ENCODE measurements at regions not wholly inside any gene's neighbourhood (a gene's known extent, or its start where the extent isn't known, plus 50 kb on each side); places are given as distances from the start of the nearest gene placed in this dataset.

DNA sequence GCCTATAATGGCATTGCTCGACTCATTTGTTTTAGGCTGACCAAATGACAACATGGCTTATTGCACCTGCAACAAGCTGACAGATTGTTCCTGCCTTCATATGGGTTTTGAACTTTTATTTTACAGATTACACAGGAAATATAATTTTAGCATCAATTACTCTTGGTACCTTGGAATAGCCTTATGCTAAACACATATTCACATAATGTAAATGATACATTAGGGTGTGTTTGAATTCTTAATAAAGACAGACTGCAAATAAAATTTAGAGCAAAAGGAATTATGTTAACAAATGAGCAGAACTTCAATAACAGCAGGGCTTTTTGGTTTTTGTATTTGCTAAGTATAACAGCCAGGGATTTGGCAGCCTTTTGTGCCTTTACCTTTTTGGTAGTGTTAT is 51.9 kb upstream of the TMC3 start:
- no peak overlapping the region for H3K4me3 Mint-ChIP-seq (ENCODE audit: unreplicated experiment)
- DNase-seq (ENCODE audit: low spot score) = no peak
- peaks cover 12% of the 10 kb centered on the region for H3K9me3 Mint-ChIP-seq (ENCODE audit: low read depth)
- TF ChIP-seq, protein P1, sequence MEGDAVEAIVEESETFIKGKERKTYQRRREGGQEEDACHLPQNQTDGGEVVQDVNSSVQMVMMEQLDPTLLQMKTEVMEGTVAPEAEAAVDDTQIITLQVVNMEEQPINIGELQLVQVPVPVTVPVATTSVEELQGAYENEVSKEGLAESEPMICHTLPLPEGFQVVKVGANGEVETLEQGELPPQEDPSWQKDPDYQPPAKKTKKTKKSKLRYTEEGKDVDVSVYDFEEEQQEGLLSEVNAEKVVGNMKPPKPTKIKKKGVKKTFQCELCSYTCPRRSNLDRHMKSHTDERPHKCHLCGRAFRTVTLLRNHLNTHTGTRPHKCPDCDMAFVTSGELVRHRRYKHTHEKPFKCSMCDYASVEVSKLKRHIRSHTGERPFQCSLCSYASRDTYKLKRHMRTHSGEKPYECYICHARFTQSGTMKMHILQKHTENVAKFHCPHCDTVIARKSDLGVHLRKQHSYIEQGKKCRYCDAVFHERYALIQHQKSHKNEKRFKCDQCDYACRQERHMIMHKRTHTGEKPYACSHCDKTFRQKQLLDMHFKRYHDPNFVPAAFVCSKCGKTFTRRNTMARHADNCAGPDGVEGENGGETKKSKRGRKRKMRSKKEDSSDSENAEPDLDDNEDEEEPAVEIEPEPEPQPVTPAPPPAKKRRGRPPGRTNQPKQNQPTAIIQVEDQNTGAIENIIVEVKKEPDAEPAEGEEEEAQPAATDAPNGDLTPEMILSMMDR (IDR thresholded peaks at IDR 0.05) = no peak
- H3K27me3 Mint-ChIP-seq (ENCODE audit: low read depth) = peaks cover 2% of the 10 kb centered on the region
- no peaks in the 10 kb centered on the region for H3K4me1 Mint-ChIP-seq (ENCODE audit: low read depth)
- H3K36me3 Mint-ChIP-seq (ENCODE audit: low read depth) = peaks cover 2% of the 10 kb centered on the region
- H3K27ac Mint-ChIP-seq (ENCODE audit: unreplicated experiment) = no peak overlapping the region

Data from chondrocyte (in vitro differentiated cells).